Fibroblast of skin of scalp (primary cell): ENCODE measurements at regions not wholly inside any gene's neighbourhood (a gene's known extent, or its start where the extent isn't known, plus 50 kb on each side); places are given as distances from the start of the nearest gene placed in this dataset.
"Not testable (repeated sequence)": the region's sequence is repeated elsewhere in the genome, so short reads cannot be mapped to it uniquely, and the experiment has no call there.

Experiments used
- DNase-seq: peaks from one replicate; pipeline ENCODE4 v3.0.0-alpha.2; 2013

DNA sequence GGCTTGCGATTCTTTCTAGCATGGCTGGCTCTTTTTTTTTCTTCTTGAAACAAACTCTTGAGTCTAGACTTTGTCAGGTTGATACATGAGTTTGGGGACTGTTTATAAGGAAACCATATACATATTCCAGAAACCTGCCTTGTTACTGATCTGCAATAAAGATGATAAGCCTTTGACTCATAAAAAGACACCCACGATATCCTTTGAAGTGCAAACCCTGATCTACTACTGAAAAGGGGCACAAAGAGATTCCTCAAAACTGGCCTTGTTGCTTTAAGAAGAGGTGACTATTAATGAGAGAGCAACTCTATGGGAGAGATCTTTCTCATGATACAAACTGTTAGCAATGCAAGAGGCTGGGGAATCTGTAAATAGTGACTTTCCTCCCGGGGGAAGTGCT lies 247.1 kb downstream of the ANKRD30B start:
- not testable (repeated sequence) for DNase-seq

- DNase-seq = no peak
Measured at GRCh38 chr18:14997357-14997756, 249.4 kb downstream of the ANKRD30B start.

DNA sequence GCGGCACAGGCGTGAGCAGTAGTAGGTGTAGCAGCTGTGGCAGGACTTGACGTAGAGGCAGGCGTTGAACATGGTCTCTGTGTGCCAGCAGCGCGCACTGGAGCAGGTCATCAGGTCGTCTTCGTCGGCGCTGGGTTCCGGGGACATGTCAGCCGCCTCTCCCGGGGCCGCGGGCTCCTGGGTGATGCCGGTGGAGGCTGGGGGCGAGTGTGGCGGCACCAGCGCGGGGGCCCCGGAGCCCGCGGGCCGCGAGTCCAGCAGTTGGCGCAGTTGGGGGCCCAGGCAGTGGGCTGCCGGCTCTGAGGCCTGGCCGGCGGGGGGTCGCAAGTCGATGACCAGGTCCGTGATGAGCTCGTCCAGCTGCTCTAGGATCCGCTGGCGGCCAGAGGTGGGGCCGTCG lies 249.9 kb downstream of the ANKRD30B start:
- DNase-seq = not testable (repeated sequence)

- not testable (repeated sequence) for DNase-seq
Measured at GRCh38 chr18:14998360-14999042, 250.5 kb downstream of the ANKRD30B start.

- DNase-seq = no peak
Measured at GRCh38 chr18:14999085-14999975, 251.4 kb downstream of the ANKRD30B start.

- not testable (repeated sequence) for DNase-seq
Measured at GRCh38 chr18:15000119-15001037, 252.4 kb downstream of the ANKRD30B start.

DNA sequence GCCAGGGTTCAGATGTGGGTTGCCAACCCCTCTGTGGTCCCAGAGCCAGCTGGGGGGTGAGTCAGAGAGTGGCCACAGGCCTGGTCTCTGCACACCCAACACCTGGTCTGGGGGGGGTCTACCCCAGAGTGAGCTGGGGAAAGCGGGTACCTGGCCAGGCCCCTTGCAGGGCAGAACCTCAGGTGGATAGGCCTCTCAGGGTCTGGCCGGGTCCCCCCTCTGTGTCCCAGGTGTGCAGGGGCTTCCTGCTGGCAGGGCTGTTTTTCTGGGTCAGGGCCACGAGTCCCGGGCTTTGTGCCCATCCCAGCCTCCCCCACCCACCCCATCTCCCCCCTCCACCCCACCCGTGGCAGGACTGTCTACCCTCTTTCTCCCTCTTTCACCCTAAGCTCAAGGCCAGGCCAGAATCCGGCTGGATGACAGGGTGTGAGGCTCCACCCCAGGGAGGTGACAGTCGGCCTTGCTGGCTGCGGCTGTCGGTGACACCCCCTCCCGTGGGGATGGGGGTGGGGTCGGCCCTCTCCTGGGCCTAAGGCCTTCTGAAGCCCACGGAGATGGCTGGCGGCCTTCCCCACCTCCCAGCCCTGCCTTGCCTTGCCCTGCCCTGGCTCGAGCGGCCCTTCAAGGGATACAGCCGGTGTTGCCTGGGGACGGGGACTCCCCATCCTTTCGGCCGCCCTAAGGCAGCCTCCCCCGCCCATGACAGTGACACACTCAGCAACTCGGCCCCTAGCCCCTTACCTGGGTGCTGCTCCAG lies 253.2 kb downstream of the ANKRD30B start:
- not testable (repeated sequence) for DNase-seq

- DNase-seq = not testable (repeated sequence)
Measured at GRCh38 chr18:15001795-15002107, 253.8 kb downstream of the ANKRD30B start.

DNA sequence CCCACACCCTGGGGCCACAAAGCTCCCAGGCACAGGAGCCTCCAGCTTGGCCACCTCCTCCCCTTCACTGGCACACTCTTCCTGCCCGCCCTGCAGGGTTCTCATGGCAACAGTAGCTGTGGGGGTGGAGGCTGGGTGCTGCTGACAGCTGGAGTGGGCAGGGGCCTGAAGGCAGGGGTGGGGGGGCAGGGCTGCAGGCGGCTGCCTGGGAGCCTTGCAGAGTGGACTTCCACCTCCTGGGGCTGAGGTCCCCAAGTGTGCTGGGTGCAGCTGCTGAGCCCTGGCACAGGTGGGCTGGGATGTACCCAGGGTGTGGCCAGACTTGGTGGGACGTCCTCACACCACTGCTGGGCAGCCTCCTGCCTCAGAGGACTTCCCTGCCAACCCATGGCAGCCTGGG lies 254.8 kb downstream of the ANKRD30B start:
- DNase-seq = not testable (repeated sequence)

GRCh38 chr18:15003231-15003630 lies 255.3 kb downstream of the ANKRD30B start:
- DNase-seq = not testable (repeated sequence)

GRCh38 chr18:15003636-15004269 lies 255.8 kb downstream of the ANKRD30B start:
- not testable (repeated sequence) for DNase-seq

DNA sequence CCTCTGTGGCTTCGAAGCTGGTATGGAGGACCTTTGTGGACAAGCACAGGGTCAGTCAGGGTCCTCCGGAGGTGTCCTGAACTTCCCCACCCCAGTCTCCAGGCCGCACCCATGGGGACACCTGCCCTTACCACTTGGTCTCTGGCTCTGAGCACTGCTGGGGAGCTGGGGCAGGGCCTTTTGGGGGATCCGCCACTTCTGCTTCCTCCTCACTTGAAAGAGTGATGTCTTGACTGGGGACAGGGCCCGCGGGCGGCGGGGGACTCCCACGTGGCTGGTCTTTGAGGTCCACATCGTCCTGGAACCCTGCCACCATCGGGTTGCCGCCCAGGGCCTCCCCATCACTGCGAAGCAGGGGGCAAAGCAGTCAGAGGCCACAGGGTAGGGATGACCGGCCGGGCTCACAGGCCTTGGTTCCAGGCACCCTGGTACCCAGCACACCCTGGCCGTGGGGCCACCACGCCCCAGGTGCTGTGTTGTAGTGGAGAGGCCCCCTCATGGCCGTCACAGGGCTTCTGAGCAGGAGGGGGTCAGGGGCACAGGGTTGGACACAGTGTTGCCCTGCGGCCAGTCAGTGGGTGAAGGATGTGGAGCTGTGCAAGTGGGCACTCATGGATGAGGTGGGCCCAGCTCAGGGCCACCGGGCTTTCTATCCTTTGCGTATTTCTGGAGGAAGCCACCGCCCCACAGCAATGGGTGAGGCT lies 256.4 kb downstream of the ANKRD30B start:
- DNase-seq = not testable (repeated sequence)

DNA sequence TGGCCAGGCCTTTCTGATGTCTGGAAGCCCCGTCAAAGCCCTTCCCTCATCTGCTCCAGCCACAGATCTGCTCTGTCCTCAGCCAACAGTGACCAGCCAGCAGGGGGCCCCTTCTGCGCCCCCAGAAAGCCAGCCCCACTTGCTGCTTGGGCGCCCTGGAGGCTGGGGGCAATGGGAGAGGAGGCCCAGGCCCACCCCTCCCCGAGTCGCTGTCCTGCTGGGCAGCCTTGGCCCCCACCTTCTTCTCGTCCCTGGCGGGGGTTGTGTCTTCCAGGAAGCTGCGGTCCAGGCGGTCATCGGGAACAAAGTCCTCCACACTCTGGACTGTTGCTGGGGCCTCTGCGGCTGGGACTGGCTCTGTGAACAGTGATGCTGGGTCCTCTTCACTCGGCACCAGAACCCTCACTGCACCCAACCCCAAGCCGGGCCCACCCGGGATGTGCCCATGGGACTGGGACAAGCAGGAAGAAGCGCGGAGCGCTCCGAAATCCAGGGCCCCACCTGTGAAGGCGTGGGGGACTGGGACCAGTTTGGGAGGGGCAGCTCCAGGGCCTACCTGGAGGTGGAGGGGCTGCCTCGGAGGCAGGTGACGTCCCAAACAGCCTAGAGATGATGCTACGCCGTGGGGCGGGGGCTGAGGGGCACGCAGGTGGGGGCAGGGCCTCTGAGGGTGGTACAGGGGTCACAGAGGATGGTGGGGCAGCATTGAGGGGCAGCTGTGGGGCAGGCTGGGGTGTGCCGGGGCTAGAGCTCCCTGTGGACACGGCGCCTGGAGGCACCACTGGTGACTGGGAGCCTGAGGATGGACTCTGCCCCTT lies 257.6 kb downstream of the ANKRD30B start:
- no peak for DNase-seq

DNA sequence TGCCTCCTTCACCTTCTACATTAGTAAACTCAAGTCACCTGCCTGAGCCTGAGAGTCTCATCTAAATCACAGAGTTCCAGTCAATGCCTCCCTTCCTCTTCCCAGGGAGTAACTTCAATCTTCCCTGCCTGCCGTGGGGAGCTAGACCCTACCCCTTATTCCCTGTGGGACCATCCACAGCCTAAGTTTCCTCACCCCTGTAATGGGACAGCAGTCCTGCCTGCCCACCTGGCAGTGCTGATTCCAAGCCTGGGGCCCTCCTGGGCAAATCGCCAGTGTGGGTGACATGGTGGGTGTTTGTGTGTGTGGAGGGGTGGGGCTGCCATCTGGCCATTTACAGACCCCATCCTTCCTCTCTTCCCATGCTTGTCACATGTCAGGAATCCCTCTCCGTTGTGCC lies 258.6 kb downstream of the ANKRD30B start:
- DNase-seq = not testable (repeated sequence)

- DNase-seq = not testable (repeated sequence)
Measured at GRCh38 chr18:15026041-15026440, 278.1 kb downstream of the ANKRD30B start.

- DNase-seq = not testable (repeated sequence)
Measured at GRCh38 chr18:15028037-15028436, 280.1 kb downstream of the ANKRD30B start.

- DNase-seq = not testable (repeated sequence)
Measured at GRCh38 chr18:15060279-15060880, 312.4 kb downstream of the ANKRD30B start.

DNA sequence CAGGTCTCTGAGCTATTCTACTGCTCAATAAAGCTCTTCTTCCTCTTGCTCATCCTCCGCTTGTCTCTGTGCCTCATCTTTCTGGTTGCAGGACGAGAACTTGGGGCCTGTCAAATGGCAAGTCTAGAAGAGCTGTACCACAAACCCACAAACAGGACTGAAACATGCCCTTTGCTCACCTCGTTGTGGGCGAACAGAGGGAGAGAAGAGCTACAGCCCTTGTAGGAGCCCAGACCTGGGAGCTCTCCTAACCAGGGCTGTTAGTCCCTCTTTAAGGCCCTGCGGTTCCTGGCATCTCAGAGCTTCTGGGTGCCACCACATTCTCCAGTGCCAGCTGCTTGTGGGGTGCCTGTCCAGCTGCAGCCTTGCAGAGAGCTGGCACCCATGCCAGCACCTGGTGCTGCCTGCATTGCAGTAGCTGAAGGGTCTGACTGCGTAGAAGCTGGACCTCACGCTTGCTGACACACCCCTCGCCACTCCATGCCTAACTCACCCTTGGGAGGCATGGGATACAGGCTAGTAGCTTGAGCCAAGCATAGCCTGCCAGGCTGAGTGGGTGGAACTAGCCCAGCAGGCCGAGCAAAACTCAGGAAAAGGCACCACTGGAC lies 313.4 kb downstream of the ANKRD30B start:
- DNase-seq = not testable (repeated sequence)

GRCh38 chr18:15066434-15066833 lies 318.5 kb downstream of the ANKRD30B start:
- DNase-seq = not testable (repeated sequence)
